Head of caudate nucleus (tissue), 42 donors: ENCODE measurements at regions not wholly inside any gene's neighbourhood (a gene's known extent, or its start where the extent isn't known, plus 50 kb on each side); places are given as distances from the start of the nearest gene placed in this dataset.

Source experiments
- DNase-seq, 42 donors: peaks; one replicate each; pipeline versions ENCODE4 v3.0.0 to v3.0.0-alpha.2; 2020 to 2021; ENCODE audit warnings: mixed read lengths in 7 of 42
- intact Hi-C: fragments of 100-400 bp; cut with DNase I; formaldehyde crosslinking; loops from one replicate; pipeline ENCODE4 v1.15.0; 2022

DNA sequence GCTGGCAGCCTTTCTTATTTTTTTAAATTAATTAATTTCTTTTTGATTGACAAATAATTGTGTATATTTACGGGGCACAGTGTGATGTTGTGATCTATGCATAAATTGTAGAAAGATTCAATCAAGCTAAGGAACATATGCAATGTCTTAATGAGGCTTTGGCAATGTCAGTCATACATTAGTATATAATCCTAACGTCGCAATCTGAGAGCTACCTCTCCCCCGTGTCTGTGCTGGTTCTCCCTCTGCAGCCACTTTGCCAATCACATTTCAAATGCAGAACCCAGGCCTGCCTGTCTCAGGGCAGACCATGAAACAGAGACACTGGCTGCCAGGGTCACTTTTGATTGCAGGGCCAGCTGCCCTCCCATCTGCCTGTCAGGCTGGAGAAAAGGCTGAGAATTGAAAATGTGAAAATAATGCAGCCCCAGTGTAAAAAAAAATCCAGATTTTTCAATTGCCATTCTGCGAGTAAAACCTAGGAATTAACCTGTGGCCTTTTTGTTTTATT lies 56.3 kb downstream of the SLC24A2 start:
- intact Hi-C loops: no loop called here
- DNase-seq: peak in 5 of 42 donors; percentile 19 to 43 (median 38)

DNA sequence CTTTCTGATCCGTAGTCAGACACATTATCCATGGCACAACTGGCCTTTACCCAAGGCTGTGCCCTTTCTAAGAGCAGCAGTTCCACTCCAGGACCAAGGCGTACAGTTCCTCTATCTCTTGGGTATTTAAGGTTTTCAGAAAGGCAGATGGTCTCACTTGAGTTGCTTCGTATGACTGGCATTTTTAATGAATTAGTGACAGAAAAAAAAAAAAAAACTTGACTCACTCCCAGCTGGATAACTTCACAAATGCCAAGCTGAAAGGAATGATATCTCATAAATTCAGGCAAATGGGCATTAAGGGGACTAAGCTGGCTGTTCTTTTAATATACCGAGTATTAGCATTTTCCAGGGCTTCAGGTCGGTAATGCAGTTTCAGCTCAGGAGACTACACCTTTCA lies 60.7 kb downstream of the SLC24A2 start:
- DNase-seq: no peak
- intact Hi-C loops: no loop called here

DNA sequence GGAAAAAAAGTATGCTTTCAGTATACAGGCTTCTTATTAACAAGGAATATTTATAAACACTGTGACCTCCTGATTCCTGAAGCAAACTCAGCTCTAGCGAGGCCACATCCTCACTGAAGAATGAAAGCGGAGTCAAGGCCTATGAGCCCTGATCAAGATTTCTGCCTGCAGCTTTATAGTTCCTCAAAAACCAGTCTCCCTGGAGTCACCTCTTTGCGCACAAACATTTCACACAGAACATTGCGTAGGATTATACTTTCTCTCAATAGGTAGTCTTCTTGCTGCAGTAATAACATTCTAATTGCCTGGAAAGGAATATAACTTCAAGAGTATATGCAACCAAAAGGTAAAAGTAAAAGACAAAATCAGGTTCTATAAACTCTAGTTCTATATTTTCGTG lies 62.9 kb downstream of the SLC24A2 start:
- DNase-seq: peak in 3 of 42 donors; percentile 26 to 32 (median 27)
- intact Hi-C loops: no loop called here

DNA sequence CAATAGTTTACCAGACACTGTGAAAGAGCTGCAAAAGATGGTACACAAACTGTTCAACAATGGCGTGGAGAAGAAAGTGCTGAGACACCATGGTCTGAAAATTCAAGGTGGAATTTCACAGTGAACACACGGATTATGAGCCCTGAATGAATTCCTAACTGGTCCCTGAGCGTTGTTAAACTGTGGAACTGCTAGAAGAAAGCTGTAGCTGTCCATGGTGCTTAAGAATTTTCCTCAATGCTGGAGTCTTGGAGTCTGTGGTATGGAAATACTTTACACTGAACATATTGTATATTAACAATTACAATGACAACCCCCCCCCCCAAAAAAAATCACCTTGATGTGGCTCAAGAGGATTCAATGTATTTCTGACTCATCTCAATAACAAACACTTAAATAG lies 68.5 kb downstream of the SLC24A2 start:
- intact Hi-C loops: no loop called here
- DNase-seq: no peak

DNA sequence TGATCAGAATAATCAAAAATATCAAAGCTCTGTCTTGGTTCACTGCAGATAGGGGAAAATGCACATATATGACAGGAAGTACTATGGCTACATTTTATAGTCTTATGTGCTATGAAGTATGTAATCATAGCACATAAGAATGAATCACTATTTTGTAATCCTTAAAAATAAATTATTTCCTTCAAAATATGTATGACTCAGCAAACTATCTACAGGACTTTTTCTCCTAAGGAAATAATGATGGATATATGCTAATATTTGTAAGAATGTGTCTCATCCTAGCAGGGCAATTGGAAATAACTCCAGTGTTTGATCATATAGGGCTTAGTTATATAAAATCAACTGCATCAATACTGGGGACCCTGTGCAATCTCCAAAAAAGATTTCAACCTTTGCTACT lies 85.1 kb downstream of the SLC24A2 start:
- DNase-seq: no peak
- intact Hi-C loops: no loop called here

DNA sequence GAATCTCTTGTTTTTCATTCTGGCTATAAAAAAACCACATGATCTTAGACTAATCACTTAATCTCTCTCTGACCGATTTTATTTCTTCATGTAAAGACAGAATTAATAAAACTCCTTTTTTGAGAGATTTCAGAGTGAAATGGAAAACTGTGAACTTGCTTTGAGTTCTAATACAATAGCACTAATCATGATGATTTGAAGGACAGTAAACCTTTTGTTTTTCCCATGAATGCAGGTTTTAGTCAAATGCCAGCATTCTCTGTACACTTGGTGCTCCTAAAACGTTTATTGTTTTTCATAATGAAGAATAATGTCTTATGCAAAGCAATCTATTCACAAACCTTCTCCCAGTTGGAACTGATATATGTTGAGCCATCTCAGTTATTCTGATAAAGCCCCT lies 86.8 kb downstream of the SLC24A2 start:
- intact Hi-C loops: no loop called here
- peak in 2 of 42 donors; percentile 30 to 50 for DNase-seq

DNA sequence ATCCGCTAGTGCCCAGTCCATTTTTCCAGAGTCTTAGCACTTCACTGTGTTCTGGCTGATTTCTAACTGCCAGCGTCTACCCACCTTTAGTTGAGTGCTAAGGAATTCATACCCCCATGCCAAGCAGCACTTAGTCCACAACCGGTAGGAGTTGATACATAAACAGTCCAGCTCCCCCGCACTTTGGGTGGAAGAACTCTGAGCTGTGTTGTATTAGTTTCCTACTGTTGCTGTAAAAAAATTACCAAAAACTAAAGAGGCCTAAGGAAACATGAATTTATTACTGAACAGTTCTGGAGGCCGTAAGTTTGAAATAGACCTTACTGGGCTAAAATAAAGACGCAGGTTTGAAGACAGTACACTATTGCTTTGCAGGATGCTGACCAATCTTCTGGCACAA lies 87.6 kb downstream of the SLC24A2 start:
- no peak for DNase-seq
- intact Hi-C loops: no loop called here

DNA sequence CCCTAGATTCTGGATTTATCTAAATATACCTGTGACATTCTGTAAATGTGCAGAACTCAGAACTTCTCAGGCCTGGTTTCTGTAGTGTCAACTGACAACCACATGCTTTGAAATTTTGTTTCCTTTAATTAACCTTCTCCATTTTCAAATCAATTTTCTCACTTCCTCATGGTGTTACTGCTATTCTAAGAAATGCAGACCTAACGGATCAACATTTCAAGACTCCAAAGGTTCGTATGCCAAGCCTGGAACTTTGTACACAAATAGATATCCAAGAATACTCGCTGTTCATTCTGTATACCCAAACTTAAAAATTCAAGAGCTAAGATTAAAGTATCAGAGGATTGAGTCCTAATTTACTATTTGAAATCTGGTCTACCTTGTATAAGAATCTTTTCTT lies 88.1 kb downstream of the SLC24A2 start:
- no peak for DNase-seq
- intact Hi-C loops: no loop called here

DNA sequence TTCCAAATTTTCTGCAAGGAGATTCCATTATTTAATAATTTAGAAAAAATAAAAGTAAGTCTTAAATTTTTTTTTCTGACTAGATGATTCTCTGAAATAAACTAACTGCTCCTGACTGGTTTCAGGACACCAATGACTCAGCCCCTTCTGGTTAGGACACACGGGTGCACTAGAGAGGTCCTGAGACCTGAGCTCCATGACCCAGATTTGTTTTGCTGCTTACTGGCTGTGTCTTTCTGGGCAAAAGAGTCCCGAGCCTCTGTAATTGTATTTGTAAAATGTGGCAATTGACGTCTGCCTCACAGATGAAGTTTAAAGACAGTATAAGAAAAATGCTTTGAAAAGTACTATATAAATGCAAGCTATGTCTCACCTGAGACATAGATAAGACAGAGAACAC lies 89.1 kb downstream of the SLC24A2 start:
- intact Hi-C loops: no loop called here
- DNase-seq: peak in 1 of 42 donors; percentile 20

DNA sequence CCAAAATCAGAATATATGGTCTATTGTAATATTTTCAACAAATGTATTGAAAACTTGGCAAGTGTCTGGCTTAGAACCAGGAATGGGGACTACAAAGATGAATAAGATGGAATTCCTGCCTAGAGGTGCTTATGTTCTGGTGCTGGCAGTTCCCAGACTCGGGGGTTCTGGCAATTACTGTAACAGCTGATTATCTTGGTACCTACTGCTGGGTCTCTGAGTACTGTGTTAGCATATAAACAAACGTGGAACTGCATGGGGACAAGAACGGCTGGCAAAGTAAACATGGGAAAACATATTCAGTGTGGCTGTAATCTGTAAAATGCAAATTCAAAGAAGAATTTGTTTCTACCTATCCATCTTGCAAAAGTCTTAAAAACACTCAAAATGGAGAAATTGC lies 89.9 kb downstream of the SLC24A2 start:
- no peak for DNase-seq
- intact Hi-C loops: no loop called here

DNA sequence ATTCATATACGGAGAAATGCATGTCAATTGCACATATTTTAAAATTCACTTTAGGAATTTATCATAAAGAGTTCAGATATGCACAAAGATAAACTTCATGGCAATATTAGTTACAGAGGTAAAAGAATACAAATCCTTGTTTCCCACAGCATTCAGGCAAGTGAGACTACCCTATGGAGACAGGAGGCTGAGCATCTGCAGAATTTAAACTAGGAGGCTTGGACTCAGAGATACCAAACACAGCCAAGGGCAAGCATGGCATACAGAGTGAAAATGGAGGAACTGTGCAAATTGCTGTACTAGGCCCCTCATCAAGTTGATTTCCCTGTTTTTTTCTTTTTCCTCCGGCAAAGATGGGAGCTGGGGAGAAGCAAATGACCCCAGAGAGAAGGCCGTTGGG lies 94.2 kb downstream of the SLC24A2 start:
- no peak for DNase-seq
- intact Hi-C loops: no loop called here

DNA sequence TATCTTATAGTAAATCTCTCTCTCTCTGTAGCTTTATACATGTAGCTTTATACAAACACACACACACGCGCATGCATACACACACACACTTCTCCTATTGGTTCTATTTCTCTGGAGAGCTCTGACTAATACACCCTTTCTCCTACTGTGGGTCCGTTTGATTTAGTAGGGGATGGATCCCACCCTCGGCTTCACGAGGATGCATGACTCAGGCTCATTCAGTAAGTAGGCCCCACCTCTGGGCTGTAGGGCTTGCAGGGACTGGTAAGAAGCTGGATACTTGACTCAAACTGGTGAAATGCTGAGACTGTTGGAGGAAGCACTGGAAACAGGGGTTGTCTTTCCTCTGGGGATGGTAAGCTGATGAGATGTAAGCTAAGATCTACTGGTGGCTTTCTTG lies 98.7 kb downstream of the SLC24A2 start:
- peak in 1 of 42 donors; percentile 29 for DNase-seq
- intact Hi-C loops: no loop called here

DNA sequence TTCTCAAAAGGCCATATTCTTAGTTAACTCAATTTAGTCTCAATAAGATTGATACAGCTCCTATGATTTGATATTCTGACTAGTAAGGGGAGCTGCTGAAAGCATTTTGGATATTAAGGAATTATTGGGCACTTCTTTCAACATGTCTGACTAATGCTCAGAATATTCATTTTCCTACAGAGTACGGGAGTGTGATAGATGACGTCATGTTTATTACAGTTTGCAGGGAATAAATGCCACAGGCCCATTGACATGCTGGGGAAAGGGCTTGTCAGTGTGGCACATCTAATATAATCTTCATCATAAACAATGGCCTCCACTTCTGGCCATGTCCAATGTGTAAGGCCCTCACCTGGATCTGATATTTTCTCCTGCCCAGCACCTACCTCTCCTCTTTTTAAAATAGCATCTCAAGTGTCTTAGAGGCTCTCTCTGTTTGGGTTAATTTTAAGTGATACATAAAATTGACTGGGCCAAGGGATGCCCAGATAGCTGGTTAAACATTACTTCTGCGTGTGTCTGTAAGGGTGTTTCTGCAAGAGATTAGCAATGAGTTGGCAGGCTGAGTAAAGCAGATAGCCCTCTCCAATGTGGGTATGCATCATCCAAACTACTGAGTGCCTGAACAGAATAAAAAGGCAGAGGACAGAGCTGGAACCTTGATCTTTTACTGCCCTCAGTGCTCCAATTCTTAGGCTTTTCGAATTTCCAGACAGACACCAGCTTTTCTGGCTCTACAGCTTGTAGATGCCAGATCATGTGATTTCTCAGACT lies 99.3 kb downstream of the SLC24A2 start:
- DNase-seq: no peak
- intact Hi-C loops: no loop called here

DNA sequence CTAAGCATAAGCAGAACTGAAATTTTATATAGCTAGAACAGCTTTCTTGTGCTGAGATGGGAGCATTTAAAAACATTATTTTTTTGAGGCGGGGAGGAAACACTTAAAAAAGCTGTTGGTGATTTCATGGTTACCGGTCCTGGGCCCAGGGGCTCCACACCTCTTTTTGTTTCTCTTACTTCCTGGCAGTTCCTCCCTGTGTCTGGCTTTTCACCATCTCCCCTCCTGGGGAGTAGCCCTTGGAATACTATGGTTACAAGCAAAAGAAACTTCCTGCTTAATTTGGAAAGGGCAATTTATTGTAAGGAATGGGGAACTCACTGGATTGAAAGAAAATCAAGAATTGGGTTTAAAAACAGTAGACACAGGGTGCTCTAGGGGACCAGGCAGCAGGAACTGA lies 105.1 kb downstream of the SLC24A2 start:
- intact Hi-C loops: no loop called here
- no peak for DNase-seq

DNA sequence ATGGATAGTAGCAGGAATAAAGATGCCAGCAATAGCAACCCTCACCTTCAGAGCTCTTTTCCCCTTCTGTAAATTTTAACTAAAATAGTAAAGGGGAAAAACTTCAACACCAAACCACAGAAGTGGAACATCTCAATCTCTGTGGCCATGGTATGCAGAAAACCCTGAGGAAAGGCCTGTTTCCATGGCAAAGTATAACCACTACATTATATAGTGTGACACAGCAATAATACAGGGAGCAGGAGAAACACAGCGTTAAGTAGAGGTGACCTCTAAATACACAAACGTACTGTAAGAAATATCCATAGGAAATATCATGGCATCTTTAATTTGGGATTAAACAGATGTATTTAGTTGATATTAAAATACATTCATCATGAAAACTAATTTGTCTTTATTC lies 106.4 kb downstream of the SLC24A2 start:
- intact Hi-C loops: no loop called here
- DNase-seq: no peak

DNA sequence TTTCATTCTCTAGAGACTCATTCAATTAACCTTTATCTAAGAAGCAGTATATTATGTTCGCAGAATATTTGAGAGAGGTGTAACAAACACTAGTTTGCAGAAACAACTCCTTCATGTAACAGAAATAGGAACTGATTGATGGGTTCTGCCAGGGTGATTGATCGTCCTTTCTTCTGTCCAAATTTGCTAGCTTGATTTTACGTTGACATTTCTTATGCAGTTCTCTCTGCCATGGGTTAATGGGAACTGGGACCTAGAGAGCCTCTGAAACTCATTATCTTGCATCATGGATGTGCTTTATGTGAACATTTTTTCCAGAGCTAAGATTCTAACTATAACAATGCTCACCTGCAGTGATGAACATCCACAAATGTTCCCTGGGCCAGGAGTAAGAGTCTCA lies 107.0 kb downstream of the SLC24A2 start:
- no peak for DNase-seq
- intact Hi-C loops: no loop called here

DNA sequence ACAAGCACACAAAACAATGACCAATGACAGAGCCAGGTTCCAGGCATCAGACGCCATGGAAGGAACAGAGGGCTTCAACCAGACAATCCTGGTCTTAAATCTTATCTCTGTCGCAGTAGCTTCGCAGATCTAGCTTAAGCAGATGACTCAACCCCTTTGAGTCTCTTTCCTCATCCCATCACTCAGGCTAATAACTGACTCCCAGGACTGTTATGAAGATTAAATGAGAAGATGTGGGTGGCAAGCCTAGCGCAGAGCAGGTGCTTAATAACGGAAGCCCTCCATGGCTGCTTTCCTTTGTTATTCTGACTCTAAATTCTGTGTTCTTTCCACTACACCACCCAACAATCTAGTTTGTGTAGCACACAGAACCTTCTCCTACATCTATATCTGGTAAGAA lies 110.9 kb downstream of the SLC24A2 start:
- intact Hi-C loops: no loop called here
- peak in 10 of 42 donors; percentile 27 to 72 (median 48) for DNase-seq

DNA sequence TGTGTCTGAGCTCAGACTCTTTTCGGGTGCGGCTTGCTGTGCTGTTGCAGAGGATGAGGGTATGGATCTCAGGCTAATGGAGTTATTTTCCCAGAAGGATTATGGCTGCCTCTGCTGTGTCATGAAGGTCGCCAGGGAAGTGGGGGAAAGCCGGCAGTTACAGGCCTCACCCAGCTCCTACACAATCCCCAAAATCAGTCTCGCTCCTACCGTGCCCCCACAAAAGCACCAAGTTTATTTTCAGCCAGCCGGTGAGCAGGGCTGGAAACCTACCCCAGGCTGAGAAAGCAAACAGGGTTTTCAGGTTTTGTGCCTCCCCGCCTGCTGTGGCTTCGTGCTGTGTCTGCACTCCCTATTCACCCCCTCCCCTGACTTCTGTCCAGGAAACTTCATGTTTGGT lies 113.3 kb downstream of the SLC24A2 start:
- intact Hi-C loops: no loop called here
- peak in 3 of 42 donors; percentile 43 to 61 (median 53) for DNase-seq

DNA sequence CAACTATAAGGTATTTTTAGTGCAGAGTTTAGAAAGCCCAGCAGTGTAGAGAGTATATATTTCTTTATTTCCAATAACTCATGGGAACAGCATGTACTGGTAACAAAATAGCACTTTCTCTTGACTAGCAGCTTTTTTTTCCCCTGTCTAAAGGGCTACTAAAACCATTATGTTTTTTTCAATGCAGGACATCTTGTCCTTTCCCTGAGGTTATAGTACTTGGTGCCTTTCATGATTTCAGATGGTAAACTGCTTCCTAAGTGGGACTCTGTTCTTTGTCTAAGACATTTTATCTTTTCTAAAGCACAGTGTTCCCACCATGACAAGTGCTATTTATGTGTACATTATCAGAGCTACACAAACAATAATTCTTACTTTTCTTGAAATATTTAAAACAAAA lies 122.3 kb downstream of the SLC24A2 start:
- intact Hi-C loops: no loop called here
- DNase-seq: no peak

DNA sequence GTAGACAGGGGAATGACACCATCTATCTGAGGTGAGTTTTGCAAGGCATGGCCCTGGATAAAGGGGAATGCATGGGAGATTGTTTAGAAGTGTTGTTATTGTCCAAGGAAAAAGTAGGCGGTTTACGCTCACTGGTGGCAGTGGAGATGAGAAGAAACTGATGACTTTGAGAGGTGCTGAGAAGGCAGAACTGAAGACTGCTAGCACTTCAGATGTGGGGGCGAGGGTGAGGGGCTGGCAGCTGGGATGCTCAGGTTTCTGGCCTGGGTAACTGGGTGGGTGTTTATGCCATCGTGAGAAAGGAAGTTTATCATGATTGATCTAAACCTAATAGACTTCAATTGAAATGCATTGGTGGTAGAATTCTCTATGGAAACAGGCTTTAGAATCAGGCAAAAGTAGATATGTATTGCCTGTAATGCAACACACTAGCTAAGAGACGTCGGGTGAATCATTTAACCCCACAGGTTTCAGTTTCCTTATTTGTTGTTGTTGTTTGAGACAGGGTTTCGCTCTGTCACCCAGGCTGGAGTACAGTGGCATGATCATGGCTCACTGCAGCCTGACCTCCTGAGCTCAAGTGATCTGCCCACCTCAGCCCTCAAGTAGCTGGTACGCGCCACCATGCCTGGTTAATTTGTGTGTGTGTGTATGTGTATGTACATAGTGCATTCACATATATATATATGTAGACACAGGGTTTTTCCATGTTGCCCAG lies 123.5 kb downstream of the SLC24A2 start:
- DNase-seq: no peak
- intact Hi-C loops: no loop called here

DNA sequence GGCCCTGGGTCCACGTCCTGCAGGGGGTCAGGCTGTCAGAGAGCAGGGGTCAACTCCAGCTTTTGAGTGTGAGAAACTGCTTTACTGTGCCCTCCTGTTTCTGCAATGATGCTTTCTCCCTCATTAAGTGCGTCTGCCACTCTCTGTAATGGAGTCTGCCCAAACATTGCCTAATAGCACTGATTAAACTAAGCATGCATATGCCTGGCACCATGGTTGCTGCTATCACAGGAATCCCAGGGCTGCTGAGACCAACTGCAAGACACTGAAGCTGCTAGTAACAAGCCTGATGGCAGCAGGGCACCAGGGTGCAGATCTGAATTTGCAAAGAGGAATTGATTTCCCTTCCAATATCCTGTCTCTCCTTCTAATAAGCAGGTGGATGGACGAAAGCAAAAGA lies 125.3 kb downstream of the SLC24A2 start:
- intact Hi-C loops: no loop called here
- DNase-seq: no peak
